GM18507 (cell line): ENCODE measurements at regions not wholly inside any gene's neighbourhood (a gene's known extent, or its start where the extent isn't known, plus 50 kb on each side); places are given as distances from the start of the nearest gene placed in this dataset.

Experiments
- DNase-seq: peaks from one replicate; pipeline ENCODE4 v3.0.0; 2011; ENCODE audit warnings: low read depth; ENCODE audit not compliant: insufficient read length; ENCODE audit errors: extremely low spot score
- FAIRE-seq: peaks from 2 replicates; lab custom pipeline; 2011; peaks lifted over from hg19 to GRCh38; lab: Jason Lieb, UNC

- FAIRE-seq: no peak
- DNase-seq: no peak
Observed at GRCh38 chr16:14338236-14338635, 267.1 kb downstream of the MRTFB start.

GRCh38 chr16:14337303-14338191, 266.4 kb downstream of the MRTFB start:
- DNase-seq: no peak
- no peak for FAIRE-seq

- DNase-seq: no peak
- FAIRE-seq: no peak
Observed at GRCh38 chr16:14335297-14335696, 264.2 kb downstream of the MRTFB start.

DNA sequence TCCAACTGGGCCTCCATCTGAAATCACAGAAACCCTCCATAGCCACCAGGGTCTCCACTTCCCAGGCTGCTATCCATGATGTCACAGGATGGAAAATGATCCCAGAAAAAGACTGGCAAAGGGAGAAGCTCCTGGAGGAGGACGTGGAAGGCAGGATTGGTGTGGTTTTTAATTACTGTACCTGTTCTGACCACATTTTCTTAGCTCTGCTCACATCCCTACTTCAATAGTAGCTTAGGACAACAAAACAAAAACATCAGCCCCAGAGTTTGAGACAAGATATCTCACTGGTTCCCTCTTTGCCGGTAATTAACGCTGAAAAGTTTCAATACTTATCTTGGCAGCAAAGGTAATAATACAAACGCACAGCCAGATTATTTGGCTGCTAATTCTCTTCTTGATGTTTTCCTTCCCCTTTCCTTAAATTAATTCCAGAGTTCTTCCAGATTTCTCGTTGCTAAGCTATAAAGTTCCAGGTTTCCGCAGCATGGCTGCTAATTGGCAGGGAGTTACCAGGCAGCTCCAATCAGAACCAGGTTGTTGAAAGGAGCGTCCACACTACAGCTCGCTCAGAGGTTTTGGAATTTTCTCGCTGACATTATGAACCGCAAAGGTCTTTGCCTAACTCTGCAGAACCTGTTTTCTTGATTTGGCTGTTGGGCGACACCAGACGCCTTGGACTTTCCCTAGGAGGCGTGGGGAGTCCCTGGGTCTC, 263.4 kb downstream of the MRTFB start:
- FAIRE-seq: no peak
- DNase-seq: no peak

DNA sequence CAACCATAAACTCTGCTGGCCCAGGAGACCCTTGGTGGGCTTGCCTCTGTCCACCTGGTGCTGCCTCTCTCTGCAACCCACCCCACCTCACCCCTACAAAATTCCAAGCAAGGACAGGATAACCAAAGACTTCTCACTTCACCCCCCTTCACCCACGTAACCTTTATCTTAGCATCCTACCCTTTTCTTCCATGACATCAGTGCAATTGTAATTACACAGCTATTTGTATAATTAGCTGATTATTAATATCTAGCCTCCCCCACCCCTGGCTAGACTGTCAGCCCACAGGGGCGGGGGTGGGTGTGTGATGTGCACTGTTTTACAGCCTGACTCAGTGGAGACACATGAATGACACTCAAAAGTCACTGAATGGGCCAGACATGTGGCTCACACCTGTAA, 262.2 kb downstream of the MRTFB start:
- DNase-seq: no peak
- no peak for FAIRE-seq

GRCh38 chr16:14331020-14331419, 259.9 kb downstream of the MRTFB start:
- FAIRE-seq (no peak), DNase-seq (no peak)

GRCh38 chr16:14329727-14330350, 258.7 kb downstream of the MRTFB start:
- FAIRE-seq (no peak), DNase-seq (no peak)

GRCh38 chr16:14325502-14326401, 254.6 kb downstream of the MRTFB start:
- FAIRE-seq (no peak), DNase-seq (no peak)

DNA sequence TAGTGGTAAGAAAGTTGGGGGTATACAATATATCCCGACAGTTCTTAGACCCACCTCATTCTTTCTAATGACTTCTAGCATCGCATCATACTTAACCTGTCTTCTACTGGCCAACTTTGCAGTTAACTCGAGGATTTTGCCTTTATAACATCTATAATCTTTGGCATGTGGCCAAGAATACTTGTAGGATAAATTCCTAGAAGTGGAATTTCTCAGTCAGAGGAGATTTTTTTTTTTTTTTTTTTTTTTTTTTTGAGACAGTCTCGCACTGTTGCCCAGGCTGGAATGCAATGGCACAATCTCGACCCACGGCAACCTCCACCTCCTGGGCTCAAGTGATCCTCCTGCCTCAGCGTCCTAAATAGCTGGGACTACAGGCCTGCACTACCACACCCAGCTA, 253.5 kb downstream of the MRTFB start:
- DNase-seq: no peak

DNA sequence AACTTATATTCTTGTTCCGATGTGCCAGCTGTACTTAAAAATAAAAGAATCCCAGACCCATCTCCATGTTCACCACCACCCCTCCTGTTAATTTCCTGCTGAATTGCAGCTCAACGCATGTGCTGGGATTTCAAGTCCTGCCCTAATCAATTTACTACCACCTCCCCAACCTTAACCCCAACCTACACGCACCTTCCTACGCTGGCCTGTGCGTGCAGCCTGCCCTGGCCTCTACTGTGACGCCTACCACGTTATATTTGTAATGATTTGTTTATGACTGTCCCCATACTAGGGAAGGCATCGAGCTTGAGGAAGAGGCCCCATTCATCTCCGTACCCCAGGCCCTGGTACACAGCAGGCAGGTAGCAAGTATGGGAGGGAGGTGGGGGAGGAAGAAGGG, 251.1 kb downstream of the MRTFB start:
- FAIRE-seq: no peak
- DNase-seq: no peak

More for the DNA sequence above, 253.5 kb downstream of the MRTFB start:
- FAIRE-seq: no peak

- FAIRE-seq (no peak), DNase-seq (no peak)
Observed at GRCh38 chr16:14321542-14321941, 250.4 kb downstream of the MRTFB start.

- DNase-seq: no peak
- no peak for FAIRE-seq
Observed at GRCh38 chr16:14320406-14320805, 249.3 kb downstream of the MRTFB start.
